ENCODE measurements at regions not wholly inside any gene's neighbourhood (a gene's known extent, or its start where the extent isn't known, plus 50 kb on each side); places are given as distances from the start of the nearest gene placed in this dataset.

DNA sequence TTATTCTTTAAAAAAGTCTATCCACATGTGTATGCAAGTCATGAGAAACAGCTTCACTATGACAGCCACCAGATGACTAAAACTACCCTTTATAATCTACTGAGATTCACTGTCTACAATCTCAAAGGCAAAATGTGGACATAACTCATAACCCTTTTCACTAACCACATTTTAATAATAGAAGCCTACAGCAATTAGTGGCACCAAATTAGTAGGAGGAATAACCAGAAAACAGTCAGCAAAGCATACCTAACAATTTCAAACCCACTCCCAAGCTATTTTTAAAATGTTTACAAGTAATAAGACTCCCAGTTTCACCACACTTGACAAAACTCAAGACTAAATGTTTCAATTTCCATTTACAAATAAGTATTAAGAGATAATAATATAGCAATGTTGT lies 442.9 kb downstream of the PTPRC start:
- TF ChIP-seq, protein P1, sequence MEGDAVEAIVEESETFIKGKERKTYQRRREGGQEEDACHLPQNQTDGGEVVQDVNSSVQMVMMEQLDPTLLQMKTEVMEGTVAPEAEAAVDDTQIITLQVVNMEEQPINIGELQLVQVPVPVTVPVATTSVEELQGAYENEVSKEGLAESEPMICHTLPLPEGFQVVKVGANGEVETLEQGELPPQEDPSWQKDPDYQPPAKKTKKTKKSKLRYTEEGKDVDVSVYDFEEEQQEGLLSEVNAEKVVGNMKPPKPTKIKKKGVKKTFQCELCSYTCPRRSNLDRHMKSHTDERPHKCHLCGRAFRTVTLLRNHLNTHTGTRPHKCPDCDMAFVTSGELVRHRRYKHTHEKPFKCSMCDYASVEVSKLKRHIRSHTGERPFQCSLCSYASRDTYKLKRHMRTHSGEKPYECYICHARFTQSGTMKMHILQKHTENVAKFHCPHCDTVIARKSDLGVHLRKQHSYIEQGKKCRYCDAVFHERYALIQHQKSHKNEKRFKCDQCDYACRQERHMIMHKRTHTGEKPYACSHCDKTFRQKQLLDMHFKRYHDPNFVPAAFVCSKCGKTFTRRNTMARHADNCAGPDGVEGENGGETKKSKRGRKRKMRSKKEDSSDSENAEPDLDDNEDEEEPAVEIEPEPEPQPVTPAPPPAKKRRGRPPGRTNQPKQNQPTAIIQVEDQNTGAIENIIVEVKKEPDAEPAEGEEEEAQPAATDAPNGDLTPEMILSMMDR (IDR thresholded peaks at IDR 0.05; ENCODE audit: borderline replicate concordance, extremely low read depth, low read length, poor library complexity, severe bottlenecking): no peak
- TF ChIP-seq EZH2 (IDR thresholded peaks at IDR 0.05; ENCODE audit: borderline replicate concordance, low read depth, low read length, severe bottlenecking): no peak

All from DND-41 (cell line).